Adrenal gland (tissue), 9 donors: ENCODE measurements at regions not wholly inside any gene's neighbourhood (a gene's known extent, or its start where the extent isn't known, plus 50 kb on each side); places are given as distances from the start of the nearest gene placed in this dataset.
A peak's percentile ranks its signal among the peaks of the same experiment; 100 is the strongest.

Experiments used
- DNase-seq, 7 donors: peaks; one replicate each; pipeline ENCODE4 v3.0.0-alpha.2; 2019 to 2020
- H3K27ac ChIP-seq, 5 donors: fragments of 200-600 bp; sonication (generic) in 4 of 5; 1 replicate in 3 of 5; 2 replicates in 2 of 5; pipeline versions ENCODE4 v1.5.1 to v1.8.0; 2016 to 2020; ENCODE audit warnings: mild to moderate bottlenecking in 1 of 5
- H3K27me3 ChIP-seq: fragments of 200-600 bp; 2 replicates; pipeline ENCODE4 v1.8.0; 2021
- H3K36me3 ChIP-seq, 2 donors: fragments of 200-600 bp; replicated peaks in 1 of 2; 1 replicate in 1 of 2; 2 replicates in 1 of 2; pipeline versions ENCODE4 v1.5.1 to v1.8.0; 2018 to 2022
- H3K4me1 ChIP-seq, 2 donors: fragments of 200-600 bp; replicated peaks in 1 of 2; 1 replicate in 1 of 2; 2 replicates in 1 of 2; pipeline versions ENCODE4 v1.5.1 to v1.8.0; 2018 to 2021
- H3K4me3 ChIP-seq, 4 donors: fragments of 200-600 bp; sonication (generic) in 3 of 4; one replicate each; pipeline ENCODE4 v1.5.1; 2016 to 2018
- H3K9me3 ChIP-seq, 3 donors: fragments of 200-600 bp; sonication (generic) in 1 of 3; replicated peaks in 1 of 3; 1 replicate in 2 of 3; 2 replicates in 1 of 3; pipeline versions ENCODE4 v1.5.1 to v1.8.0; 2016 to 2021
- CTCF ChIP-seq, 6 experiments: fragments of 450-650 bp in 4 of 6; fragments of 200-600 bp in 2 of 6; sonication (generic) in 1 of 6; IDR thresholded peaks; 1 replicate in 5 of 6; 2 replicates in 1 of 6; pipeline versions ENCODE4 v1.5.1 to v1.8.0; 2016 to 2021; ENCODE audit warnings: antibody characterized with exemption in 6 of 6, mild to moderate bottlenecking in 2 of 6, moderate library complexity in 1 of 6
- POLR2A ChIP-seq, 2 donors: fragments of 450-650 bp; IDR thresholded peaks; one replicate each; pipeline ENCODE4 v1.6.1; 2017; ENCODE audit warnings: antibody characterized with exemption in 2 of 2, mild to moderate bottlenecking in 2 of 2, moderate library complexity in 1 of 2
- WGBS, 4 donors: extraction: QIAGEN DNeasy Blood & Tissue Kit in 2 of 4; methylation state at CpG; one replicate each; pipeline versions ENCODE4 v1.1.5 to v1.1.7; 2013 to 2017; 5-methylcytosine and 5-hydroxymethylcytosine counted together
- intact Hi-C, 2 donors: fragments of 100-400 bp; cut with DNase I; formaldehyde crosslinking; loops; one replicate each; pipeline versions ENCODE4 v1.14.1 to v1.15.0; 2022 to 2023
- donor health status: healthy with polysubstance abuse.
- donor health status: Bipolar disorder and iron deficiency.
- donor health status: DM: yes; HTN: yes; CAD: no.
- donor health status: DM: no; HTN: no; CAD: no.
- donor health status: DM: no; HTN: no; CAD: no.

DNA sequence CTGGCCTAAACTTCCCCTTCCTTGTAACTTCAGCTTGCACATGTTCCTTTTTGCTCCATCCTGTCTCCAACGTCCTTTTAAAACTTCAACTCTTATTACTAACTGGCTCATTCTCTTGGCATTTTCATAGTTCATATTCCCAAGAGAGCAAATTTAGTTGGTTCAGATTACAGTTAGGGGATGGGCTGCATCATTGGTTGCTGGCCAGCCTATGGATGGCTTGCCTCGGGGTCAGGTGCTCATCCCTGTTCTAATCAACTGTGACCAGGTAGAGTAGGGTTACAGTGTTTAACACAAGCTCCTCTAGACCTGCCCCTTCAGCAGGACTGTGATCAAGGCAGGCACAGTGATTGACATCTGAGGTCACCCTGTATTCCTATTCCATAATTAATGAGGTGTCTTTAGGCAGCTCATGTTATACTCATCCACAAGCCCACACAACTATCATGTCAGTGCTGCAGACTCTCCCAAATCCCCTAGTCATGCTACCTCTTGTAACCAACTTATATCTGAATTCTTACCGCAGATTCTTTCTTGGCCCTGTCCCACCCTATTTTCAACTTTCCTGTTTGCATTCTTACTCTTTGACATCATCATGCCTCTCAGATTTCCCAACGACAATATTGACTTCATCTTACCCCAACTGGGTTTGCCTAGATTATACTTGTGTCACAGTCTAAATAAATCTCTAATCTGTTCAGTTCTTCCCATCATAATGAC lies 293.3 kb downstream of the MTX2 start:
- WGBS, 4 donors, result 76 to 84% (median 78%) methylated on average over 4 of the region's 4 CpGs
- no peak for DNase-seq
- intact Hi-C loops, result loop anchor here in 1 of 2 donors (10.0 kb wide), 1 partner anchor 72 kb away; no protein-coding TSS in a partner anchor
- Histone ChIP-seq H3K36me3 (no peaks in the 10 kb centered on the region), H3K4me3 (no peak overlapping the region), H3K27me3 (no peaks in the 10 kb centered on the region), H3K27ac (no peak overlapping the region), H3K4me1 (no peaks in the 10 kb centered on the region), H3K9me3 (no peaks in the 10 kb centered on the region)
- TF ChIP-seq POLR2A (IDR thresholded peaks at IDR 0.05) (no peak), CTCF (IDR thresholded peaks at IDR 0.05) (no peak)

DNA sequence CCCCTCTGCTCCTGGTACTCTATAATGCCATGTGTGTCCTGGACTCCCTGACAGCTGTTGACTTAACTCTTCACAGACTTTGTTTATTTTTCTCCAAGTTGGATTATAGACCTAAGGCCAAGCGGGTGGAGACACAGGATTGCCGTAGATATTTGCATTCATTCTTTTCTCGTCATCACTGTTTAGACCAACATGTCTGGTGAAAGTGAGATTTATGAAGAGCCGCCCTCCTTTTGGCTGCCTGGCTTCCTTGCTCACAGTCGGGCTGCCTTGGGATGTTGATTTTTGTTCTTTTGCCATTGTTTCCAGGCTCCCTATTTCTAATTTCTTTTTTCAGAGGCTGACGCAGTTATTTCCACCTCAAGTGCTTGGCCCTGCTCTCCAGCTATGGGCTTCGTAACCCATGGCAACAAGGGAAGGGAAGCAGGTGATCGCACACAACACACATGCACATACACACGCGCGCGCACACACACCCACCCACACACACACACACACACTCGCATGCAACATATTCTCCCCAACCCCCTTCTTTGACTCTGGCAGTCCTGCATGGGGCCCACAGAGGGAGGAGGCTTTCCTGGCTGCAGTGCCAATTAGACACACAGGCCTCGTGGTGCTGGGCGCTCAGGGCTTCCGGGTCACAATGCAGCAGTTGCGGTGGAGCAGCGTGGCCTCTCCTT lies 296.5 kb downstream of the MTX2 start:
- DNase-seq, result peak in 2 of 7 donors; percentile 17 to 62
- H3K4me3 ChIP-seq, result no peak overlapping the region
- no peak for TF ChIP-seq POLR2A (IDR thresholded peaks at IDR 0.05)
- H3K36me3 ChIP-seq, result no peaks in the 10 kb centered on the region
- H3K27ac ChIP-seq, result no peak overlapping the region
- H3K27me3 ChIP-seq, result no peaks in the 10 kb centered on the region
- WGBS, 4 donors, result 74 to 80% (median 79%) methylated on average over 18 of the region's 18 CpGs
- no peaks in the 10 kb centered on the region for H3K4me1 ChIP-seq
- intact Hi-C loops, result loop anchor here in 1 of 2 donors (10.0 kb wide), 1 partner anchor 69 kb away; no protein-coding TSS in a partner anchor
- H3K9me3 ChIP-seq, result no peaks in the 10 kb centered on the region

GRCh38 chr2:176566496-176566895 lies 297.3 kb downstream of the MTX2 start:
- Histone ChIP-seq H3K9me3 (no peaks in the 10 kb centered on the region), H3K27ac (no peak overlapping the region), H3K36me3 (no peaks in the 10 kb centered on the region), H3K4me3 (no peak overlapping the region), H3K27me3 (no peaks in the 10 kb centered on the region), H3K4me1 (no peaks in the 10 kb centered on the region)
- intact Hi-C loops, result loop anchor here in 1 of 2 donors (10.0 kb wide), 1 partner anchor 68 kb away; no protein-coding TSS in a partner anchor
- no peak for DNase-seq
- 87 to 97% (median 95%) methylated on average over 1 of the region's 1 CpG for WGBS, 4 donors
- no peak for TF ChIP-seq POLR2A (IDR thresholded peaks at IDR 0.05)
- no peak for TF ChIP-seq CTCF (IDR thresholded peaks at IDR 0.05)

DNA sequence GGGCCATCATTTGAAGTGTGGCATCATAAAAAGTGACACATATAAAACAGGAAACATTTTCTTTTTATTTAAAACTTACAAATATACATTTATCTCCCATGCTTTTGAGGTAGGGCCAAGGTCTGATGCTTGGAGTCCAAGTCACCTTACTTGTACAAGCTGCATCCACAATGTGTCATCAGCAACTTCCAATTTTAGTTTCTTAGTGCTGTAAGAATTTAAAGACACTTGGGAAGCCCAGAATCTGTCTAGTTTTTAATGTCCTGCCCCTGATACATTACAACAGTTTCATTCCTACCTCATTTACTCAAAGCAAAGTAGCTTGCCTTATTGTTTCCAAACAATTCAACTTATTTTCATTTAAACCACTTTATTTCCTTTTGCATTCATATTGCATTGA lies 297.7 kb downstream of the MTX2 start:
- Histone ChIP-seq H3K9me3 (no peaks in the 10 kb centered on the region), H3K4me3 (no peak overlapping the region), H3K27ac (no peak overlapping the region), H3K27me3 (no peaks in the 10 kb centered on the region), H3K36me3 (no peaks in the 10 kb centered on the region), H3K4me1 (no peaks in the 10 kb centered on the region)
- TF ChIP-seq POLR2A (IDR thresholded peaks at IDR 0.05) (no peak), CTCF (IDR thresholded peaks at IDR 0.05) (no peak)
- intact Hi-C loops, result loop anchor here in 1 of 2 donors (10.0 kb wide), 1 partner anchor 68 kb away; no protein-coding TSS in a partner anchor
- DNase-seq, result no peak
